ENCODE measurements at regions not wholly inside any gene's neighbourhood (a gene's known extent, or its start where the extent isn't known, plus 50 kb on each side); places are given as distances from the start of the nearest gene placed in this dataset.

DNA sequence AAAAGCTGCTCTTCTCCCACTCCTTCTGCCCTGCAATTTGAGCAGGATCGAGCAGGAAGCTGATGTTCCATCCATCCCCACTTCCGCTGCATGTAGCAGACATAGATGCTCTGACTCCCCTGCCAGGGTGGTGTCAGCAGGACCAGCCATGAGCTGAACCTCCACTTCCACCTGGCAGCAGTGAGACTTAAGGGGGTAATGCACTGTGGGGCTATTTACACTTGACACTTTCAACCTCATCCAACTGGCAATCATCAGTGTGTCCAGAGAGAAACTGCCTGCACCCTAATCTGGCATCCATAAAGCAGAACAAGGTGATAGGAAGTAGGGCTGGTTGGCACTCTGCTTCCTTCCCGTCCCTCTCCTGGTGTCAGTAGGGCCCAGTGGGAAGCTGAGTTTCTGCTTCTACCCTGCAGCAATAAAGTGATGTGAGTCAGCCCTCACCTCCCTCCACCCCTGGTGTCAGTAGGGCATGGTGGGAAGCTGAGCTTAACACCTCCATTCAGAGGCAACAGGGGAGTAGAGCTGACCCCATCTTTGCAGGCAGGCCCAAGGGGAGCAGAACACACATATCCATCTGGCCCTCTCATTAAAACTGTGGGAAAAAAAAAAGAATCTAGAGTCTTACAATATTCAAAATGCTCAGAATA lies 272.3 kb downstream of the PTPRU start:
- no peak for TF ChIP-seq CTCF (IDR thresholded peaks at IDR 0.05)
- no peaks in the 10 kb centered on the region for H3K4me1 Mint-ChIP-seq (ENCODE audit: low read depth)
- H3K27ac Mint-ChIP-seq, result no peak overlapping the region
- H3K36me3 Mint-ChIP-seq (ENCODE audit: low read depth), result no peaks in the 10 kb centered on the region; the same call in 1 of the 2 replicates
- no peak for DNase-seq
- H3K9me3 Mint-ChIP-seq, result peaks cover 12% of the 10 kb centered on the region; the same call in 1 of the 2 replicates
- H3K4me3 Mint-ChIP-seq, result no peak overlapping the region
- H3K27me3 Mint-ChIP-seq (ENCODE audit: insufficient read depth), result peaks cover 9% of the 10 kb centered on the region; the same call in 1 of the 2 replicates

- no peak for DNase-seq
- H3K4me1 Mint-ChIP-seq (ENCODE audit: low read depth), result no peaks in the 10 kb centered on the region
- no peaks in the 10 kb centered on the region; the same call in 1 of the 2 replicates for H3K36me3 Mint-ChIP-seq (ENCODE audit: low read depth)
- peaks cover 20% of the 10 kb centered on the region for H3K9me3 Mint-ChIP-seq
- H3K27ac Mint-ChIP-seq, result no peak overlapping the region
- no peak for TF ChIP-seq CTCF (IDR thresholded peaks at IDR 0.05)
- no peak overlapping the region for H3K4me3 Mint-ChIP-seq
- peaks cover 13% of the 10 kb centered on the region; the same call in 1 of the 2 replicates for H3K27me3 Mint-ChIP-seq (ENCODE audit: insufficient read depth)
Observed at GRCh38 chr1:29506678-29507225, 270.4 kb downstream of the PTPRU start.

DNA sequence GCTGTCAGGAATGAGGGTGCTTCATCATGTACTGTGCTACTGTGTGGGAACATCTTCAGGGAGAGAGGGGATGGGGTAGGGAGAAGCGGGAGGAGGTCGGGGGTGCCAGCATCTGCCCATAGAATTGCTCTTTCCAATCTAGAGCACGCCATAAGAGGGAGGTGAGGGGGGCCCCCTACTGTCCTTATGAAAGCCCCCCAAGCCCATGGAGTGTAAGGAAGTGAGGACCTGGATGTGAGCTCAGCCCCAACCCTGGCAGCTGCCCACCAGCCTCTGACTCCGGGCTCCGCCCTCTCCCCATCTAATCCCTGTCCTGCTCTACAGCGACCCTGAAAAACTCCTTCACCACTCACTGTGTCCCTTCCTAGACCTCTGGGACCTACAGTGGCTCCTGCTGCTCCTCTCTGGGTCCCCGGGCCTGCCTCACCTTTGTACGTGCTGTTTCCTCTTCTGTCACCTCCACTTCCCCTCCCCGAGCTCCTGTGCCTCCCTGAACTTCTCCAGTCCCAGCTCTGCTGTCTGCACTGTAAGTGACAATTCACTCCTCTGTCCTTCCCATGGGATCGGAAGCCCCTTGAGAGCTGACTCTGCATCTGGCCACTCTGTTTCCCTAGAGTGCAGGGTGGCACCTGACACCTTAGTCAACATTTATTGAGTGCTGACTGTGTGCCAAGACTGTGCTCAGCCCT lies 269.4 kb downstream of the PTPRU start:
- peaks cover 20% of the 10 kb centered on the region for H3K9me3 Mint-ChIP-seq
- peaks cover 13% of the 10 kb centered on the region; the same call in 1 of the 2 replicates for H3K27me3 Mint-ChIP-seq (ENCODE audit: insufficient read depth)
- H3K4me1 Mint-ChIP-seq (ENCODE audit: low read depth), result no peaks in the 10 kb centered on the region
- TF ChIP-seq CTCF (IDR thresholded peaks at IDR 0.05), result no peak
- H3K36me3 Mint-ChIP-seq (ENCODE audit: low read depth), result no peaks in the 10 kb centered on the region; the same call in 1 of the 2 replicates
- no peak overlapping the region for H3K4me3 Mint-ChIP-seq
- H3K27ac Mint-ChIP-seq, result no peak overlapping the region
- DNase-seq, result no peak

GRCh38 chr1:29504709-29505410 lies 268.5 kb downstream of the PTPRU start:
- H3K27me3 Mint-ChIP-seq (ENCODE audit: insufficient read depth), result peaks cover 10% of the 10 kb centered on the region; the same call in 1 of the 2 replicates
- H3K27ac Mint-ChIP-seq, result no peak overlapping the region

More at GRCh38 chr1:29504709-29505410, 268.5 kb downstream of the PTPRU start:
- H3K4me3 Mint-ChIP-seq, result no peak overlapping the region
- peaks cover 20% of the 10 kb centered on the region for H3K9me3 Mint-ChIP-seq
- no peak for DNase-seq
- H3K4me1 Mint-ChIP-seq (ENCODE audit: low read depth), result no peaks in the 10 kb centered on the region
- TF ChIP-seq CTCF (IDR thresholded peaks at IDR 0.05), result no peak
- H3K36me3 Mint-ChIP-seq (ENCODE audit: low read depth), result no peaks in the 10 kb centered on the region; the same call in 1 of the 2 replicates

All from HFFc6 (cell line).